Activated CD8-positive, alpha-beta T cell treated with anti-CD3 and anti-CD28 coated beads for 36 hours (primary cell): ENCODE measurements at regions not wholly inside any gene's neighbourhood (a gene's known extent, or its start where the extent isn't known, plus 50 kb on each side); places are given as distances from the start of the nearest gene placed in this dataset.
A peak's percentile ranks its signal among the peaks of the same experiment; 100 is the strongest.
"Not testable (repeated sequence)": the region's sequence is repeated elsewhere in the genome, so short reads cannot be mapped to it uniquely, and the experiment has no call there.

ENCODE experiments used
- ATAC-seq: fragments of 200-7000 bp; cut with Tn5 transposase; one replicate; pipeline ENCODE4 v1.10.0; 2021; ENCODE audit warnings: mild to moderate bottlenecking, moderate library complexity
- CTCF ChIA-PET: fragments of 350-600 bp; sonication (Branson Sonifier 250); formaldehyde crosslinking; loops from one replicate; lab custom pipeline; 2021; ENCODE audit warnings: antibody characterized with exemption; lab: Charles Lee
- POLR2A ChIA-PET: fragments of 350-600 bp; sonication (Branson Sonifier 250); formaldehyde crosslinking; loops from one replicate; lab custom pipeline; 2021; ENCODE audit warnings: antibody characterized with exemption; lab: Charles Lee
- DNase-seq: peaks from one replicate; pipeline ENCODE4 v3.0.0-alpha.2; 2020
- H3K27ac Mint-ChIP-seq: one replicate; pipeline ENCODE4 v1.8.0; 2021; ENCODE audit warnings: mild to moderate bottlenecking, mixed read lengths
- H3K27me3 Mint-ChIP-seq: one replicate; pipeline ENCODE4 v1.8.0; 2021; ENCODE audit warnings: mixed read lengths
- H3K36me3 Mint-ChIP-seq: one replicate; pipeline ENCODE4 v1.8.0; 2021; ENCODE audit warnings: low read depth, mixed read lengths
- H3K4me1 Mint-ChIP-seq: one replicate; pipeline ENCODE4 v1.8.0; 2021; ENCODE audit warnings: low read depth, mixed read lengths
- H3K4me3 Mint-ChIP-seq: one replicate; pipeline ENCODE4 v1.8.0; 2021; ENCODE audit warnings: mild to moderate bottlenecking, moderate library complexity, mixed read lengths
- H3K9me3 Mint-ChIP-seq: one replicate; pipeline ENCODE4 v1.8.0; 2021; ENCODE audit warnings: mixed read lengths
- intact Hi-C: fragments of 100-400 bp; cut with micrococcal nuclease; formaldehyde crosslinking; loops from one replicate; pipeline ENCODE4 v1.10.0; 2022
- TF ChIP-seq, protein P1 (sequence below): fragments of 200-600 bp; IDR thresholded peaks from one replicate; pipeline ENCODE4 v1.8.0; 2022; ENCODE audit warnings: antibody characterized with exemption, mild to moderate bottlenecking

DNA sequence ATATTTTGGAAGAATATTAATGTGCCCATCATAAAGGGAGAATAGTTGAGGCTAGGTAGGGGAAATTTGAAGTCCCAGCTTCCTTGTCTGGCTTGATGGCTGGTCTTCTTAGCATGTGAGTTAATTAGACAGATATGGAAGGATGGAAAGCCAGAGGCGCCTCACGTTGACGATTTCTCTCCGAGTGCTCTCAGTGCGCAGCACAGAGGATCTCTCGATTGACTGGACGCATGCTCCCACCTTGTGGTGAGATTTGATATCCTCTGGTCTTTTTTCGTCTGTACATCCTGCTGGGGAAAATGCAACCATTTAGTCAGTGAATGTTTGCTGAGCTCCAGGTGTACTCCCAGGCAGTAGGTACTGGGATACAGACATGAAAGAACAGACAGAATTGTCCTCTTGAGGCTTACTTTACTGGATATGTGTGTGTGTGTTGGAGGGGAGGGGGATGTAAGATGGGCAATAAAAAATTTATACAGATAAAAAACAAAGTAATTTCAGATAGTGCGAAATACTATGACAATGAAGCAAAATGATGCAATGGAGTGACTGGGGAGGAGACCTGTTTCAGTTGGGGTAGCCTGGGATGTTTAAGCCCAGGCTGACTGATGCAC, 66.9 kb upstream of the ZNG1B start:
- POLR2A ChIA-PET: no interaction called here
- Mint-ChIP-seq H3K4me1 (peaks cover 5% of the 10 kb centered on the region), H3K9me3 (no peaks in the 10 kb centered on the region), H3K4me3 (no peak overlapping the region), H3K27ac (no peak overlapping the region), H3K36me3 (no peaks in the 10 kb centered on the region), H3K27me3 (peaks cover 4% of the 10 kb centered on the region)
- TF ChIP-seq, protein P1, sequence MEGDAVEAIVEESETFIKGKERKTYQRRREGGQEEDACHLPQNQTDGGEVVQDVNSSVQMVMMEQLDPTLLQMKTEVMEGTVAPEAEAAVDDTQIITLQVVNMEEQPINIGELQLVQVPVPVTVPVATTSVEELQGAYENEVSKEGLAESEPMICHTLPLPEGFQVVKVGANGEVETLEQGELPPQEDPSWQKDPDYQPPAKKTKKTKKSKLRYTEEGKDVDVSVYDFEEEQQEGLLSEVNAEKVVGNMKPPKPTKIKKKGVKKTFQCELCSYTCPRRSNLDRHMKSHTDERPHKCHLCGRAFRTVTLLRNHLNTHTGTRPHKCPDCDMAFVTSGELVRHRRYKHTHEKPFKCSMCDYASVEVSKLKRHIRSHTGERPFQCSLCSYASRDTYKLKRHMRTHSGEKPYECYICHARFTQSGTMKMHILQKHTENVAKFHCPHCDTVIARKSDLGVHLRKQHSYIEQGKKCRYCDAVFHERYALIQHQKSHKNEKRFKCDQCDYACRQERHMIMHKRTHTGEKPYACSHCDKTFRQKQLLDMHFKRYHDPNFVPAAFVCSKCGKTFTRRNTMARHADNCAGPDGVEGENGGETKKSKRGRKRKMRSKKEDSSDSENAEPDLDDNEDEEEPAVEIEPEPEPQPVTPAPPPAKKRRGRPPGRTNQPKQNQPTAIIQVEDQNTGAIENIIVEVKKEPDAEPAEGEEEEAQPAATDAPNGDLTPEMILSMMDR: peak; percentile 73
- CTCF ChIA-PET: interaction anchor here (0.6 to 4.1 kb wide), 31 partner anchors 8 to 376 kb away, joined by 3 to 62 read pairs (median 4); no protein-coding TSS in a partner anchor
- peak; percentile 97 for ATAC-seq
- DNase-seq: peak; percentile 79
- intact Hi-C loops: loop anchor here (2.0 kb wide), 1 partner anchor 122 kb away; no protein-coding TSS in a partner anchor

DNA sequence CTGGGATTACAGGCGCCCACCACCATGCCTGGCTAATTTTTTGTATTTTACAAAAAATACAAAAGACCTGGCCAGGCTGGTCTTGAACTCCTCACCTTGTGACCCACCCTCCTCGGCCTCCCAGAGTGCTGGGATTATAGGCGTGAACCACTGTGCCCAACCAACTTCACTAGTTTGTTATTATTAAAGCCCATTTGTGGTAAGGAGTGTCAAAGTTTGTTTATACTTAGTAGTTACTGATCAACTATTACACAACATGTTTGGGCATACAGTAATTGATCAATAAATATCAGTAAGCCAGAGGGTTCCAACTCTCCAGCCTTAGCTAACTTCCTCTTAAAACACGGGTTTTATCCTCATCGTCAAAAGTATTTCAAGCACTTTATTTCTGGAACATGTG, 67.5 kb upstream of the ZNG1B start:
- Mint-ChIP-seq H3K27ac (no peak overlapping the region), H3K9me3 (no peaks in the 10 kb centered on the region), H3K4me1 (peaks cover 5% of the 10 kb centered on the region), H3K36me3 (no peaks in the 10 kb centered on the region), H3K27me3 (peaks cover 4% of the 10 kb centered on the region), H3K4me3 (no peak overlapping the region)
- no peak for ATAC-seq
- CTCF ChIA-PET: interaction anchor here (0.6 to 4.1 kb wide), 27 partner anchors 12 to 308 kb away, joined by 3 to 62 read pairs (median 4); no protein-coding TSS in a partner anchor
- POLR2A ChIA-PET: no interaction called here
- DNase-seq: no peak
- intact Hi-C loops: loop anchor here (2.0 kb wide), 1 partner anchor 121 kb away; no protein-coding TSS in a partner anchor
- TF ChIP-seq, protein P1: no peak

DNA sequence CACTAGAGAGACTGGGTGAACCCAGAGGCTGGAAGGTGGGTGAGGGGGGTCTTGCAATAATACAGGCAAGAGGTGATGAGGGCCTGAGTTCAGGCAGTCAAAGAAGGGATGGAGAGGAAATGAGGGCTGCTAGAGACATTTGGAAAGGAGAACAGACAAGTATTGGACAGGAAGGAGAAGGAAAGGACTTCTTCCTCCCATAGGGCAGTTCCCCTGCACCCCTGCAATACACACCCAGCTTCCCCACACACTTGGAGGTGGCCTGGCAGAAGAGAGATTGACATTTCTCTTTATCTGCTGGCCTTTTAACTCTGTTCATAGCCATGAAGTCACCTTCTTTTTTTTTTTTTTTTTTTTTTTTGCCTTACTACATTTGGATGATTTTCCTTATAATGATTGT, 68.9 kb upstream of the ZNG1B start:
- POLR2A ChIA-PET, H3K36me3 Mint-ChIP-seq, H3K4me1 Mint-ChIP-seq, H3K4me3 Mint-ChIP-seq, intact Hi-C loops, H3K27me3 Mint-ChIP-seq, ATAC-seq, CTCF ChIA-PET, H3K9me3 Mint-ChIP-seq, H3K27ac Mint-ChIP-seq, DNase-seq: not testable (repeated sequence)

DNA sequence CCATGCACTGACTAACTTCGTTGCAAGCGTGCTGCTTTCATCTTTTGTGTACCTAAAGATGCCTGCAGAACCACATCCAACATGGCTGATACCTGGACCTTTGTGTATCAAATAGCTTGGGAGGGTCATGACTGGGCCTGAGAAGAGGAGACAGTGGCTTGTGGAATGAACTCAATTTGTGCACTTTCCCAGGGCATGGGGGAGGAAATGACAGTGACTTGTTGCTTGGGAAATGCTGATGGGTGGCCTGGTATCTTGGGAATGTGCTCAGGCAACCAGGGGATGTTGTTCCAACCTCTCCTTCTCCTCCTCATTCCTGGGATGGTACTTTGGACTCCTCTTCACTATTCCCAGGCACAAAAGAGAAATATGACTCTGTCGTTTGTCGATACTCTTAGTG, 70.7 kb upstream of the ZNG1B start:
- CTCF ChIA-PET, POLR2A ChIA-PET, H3K9me3 Mint-ChIP-seq, H3K4me1 Mint-ChIP-seq, intact Hi-C loops, H3K27ac Mint-ChIP-seq, H3K27me3 Mint-ChIP-seq, ATAC-seq, H3K36me3 Mint-ChIP-seq, DNase-seq, H3K4me3 Mint-ChIP-seq: not testable (repeated sequence)

- H3K27ac Mint-ChIP-seq, H3K27me3 Mint-ChIP-seq, POLR2A ChIA-PET, H3K4me3 Mint-ChIP-seq, H3K9me3 Mint-ChIP-seq, DNase-seq, ATAC-seq, intact Hi-C loops, H3K4me1 Mint-ChIP-seq, H3K36me3 Mint-ChIP-seq: not testable (repeated sequence)
- CTCF ChIA-PET: interaction anchor here (1.0 to 2.0 kb wide), 5 partner anchors 24 to 228 kb away, joined by 3 to 10 read pairs (median 3); no protein-coding TSS in a partner anchor
Observed at GRCh38 chr2:113365791-113366190, 71.7 kb upstream of the ZNG1B start.

DNA sequence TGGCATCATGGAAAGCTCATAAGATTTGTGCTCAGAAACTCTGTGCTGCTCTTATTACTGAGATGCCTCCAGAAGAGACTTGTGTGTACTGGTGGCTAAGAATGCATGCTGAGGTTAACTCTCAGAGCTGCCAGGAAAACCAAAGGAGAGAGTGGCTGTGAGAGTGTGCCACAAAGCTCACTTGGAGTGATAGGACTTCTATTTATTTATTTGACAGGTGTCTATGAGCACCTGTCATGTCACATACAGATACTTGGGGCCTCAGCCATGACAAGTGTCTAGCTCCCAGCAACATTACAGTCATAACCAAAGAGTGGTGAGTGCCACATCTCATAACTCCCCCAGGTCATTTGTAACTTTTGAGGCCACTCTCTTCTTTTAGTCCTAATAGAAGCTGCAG, 72.2 kb upstream of the ZNG1B start:
- POLR2A ChIA-PET, H3K27me3 Mint-ChIP-seq, H3K9me3 Mint-ChIP-seq, H3K4me1 Mint-ChIP-seq, H3K36me3 Mint-ChIP-seq, H3K27ac Mint-ChIP-seq, ATAC-seq, intact Hi-C loops, DNase-seq, H3K4me3 Mint-ChIP-seq: not testable (repeated sequence)
- CTCF ChIA-PET: interaction anchor here (1.0 to 2.0 kb wide), 5 partner anchors 25 to 228 kb away, joined by 3 to 10 read pairs (median 3); no protein-coding TSS in a partner anchor

DNA sequence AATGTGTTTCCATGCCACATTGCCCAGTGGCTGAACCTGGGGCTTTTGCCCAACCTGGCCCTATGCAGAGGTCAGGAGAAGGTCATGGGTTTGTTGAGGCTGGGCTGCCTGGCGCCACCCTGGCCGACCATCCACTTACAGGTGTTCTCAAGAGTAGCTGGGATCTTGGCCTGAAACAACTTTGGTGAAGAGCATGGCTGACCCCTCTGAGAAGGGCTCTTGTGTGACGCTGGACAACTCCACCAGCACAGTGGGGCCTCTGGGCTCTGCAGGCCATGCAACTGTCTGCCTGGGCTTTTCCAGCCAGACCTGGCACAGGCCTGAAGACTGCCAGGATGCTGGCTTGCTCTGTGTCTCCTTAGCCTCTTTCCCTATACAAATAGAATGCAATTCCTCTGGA, 76.4 kb upstream of the ZNG1B start:
- peaks cover 18% of the 10 kb centered on the region for H3K4me1 Mint-ChIP-seq
- no peaks in the 10 kb centered on the region for H3K36me3 Mint-ChIP-seq
- H3K4me3 Mint-ChIP-seq: no peak overlapping the region
- H3K27ac Mint-ChIP-seq: no peak overlapping the region
- ATAC-seq: no peak
- ChIA-PET CTCF (interaction anchor here (1.1 to 2.5 kb wide), 2 partner anchors 113 to 162 kb away, joined by 3 to 6 read pairs; no protein-coding TSS in a partner anchor), POLR2A (no interaction called here)
- H3K9me3 Mint-ChIP-seq: no peaks in the 10 kb centered on the region
- TF ChIP-seq, protein P1: no peak
- no peak for DNase-seq
- intact Hi-C loops: no loop called here
- H3K27me3 Mint-ChIP-seq: no peaks in the 10 kb centered on the region
